IMR-90 (cell line): ENCODE measurements at regions not wholly inside any gene's neighbourhood (a gene's known extent, or its start where the extent isn't known, plus 50 kb on each side); places are given as distances from the start of the nearest gene placed in this dataset.

ENCODE experiments used
- ATAC-seq: fragments of 200-7000 bp; cut with Tn5 transposase; 2 replicates; pipeline ENCODE4 v1.9.1; 2020; ENCODE audit warnings: low read depth, mild to moderate bottlenecking, moderate library complexity
- BruUV-seq: library from RNA; stranded (reverse); fragments of 400-500 nt; replicated peaks from 2 replicates; lab custom pipeline; 2021; lab: Mats Ljungman, UMichigan
- CTCF ChIA-PET: fragments of 300-600 bp; formaldehyde crosslinking; extraction: SDS; loops from one replicate; lab custom pipeline; 2021; ENCODE audit warnings: antibody characterized with exemption; lab: Yijun Ruan, JAX
- POLR2A ChIA-PET: fragments of 300-600 bp; sonication (Branson Sonifier 250); formaldehyde crosslinking; loops from one replicate; lab custom pipeline; 2022; ENCODE audit warnings: antibody characterized with exemption; ENCODE audit not compliant: unreplicated experiment; lab: Charles Lee
- DNase-seq: peaks from one replicate; pipeline ENCODE4 v3.0.0; 2013
- H2AFZ ChIP-seq: replicated peaks from 2 replicates; pipeline ENCODE3; 2013; ENCODE audit warnings: low read length, mild to moderate bottlenecking; ENCODE audit not compliant: poor library complexity
- H2AK5ac ChIP-seq: 2 replicates; pipeline ENCODE4 v1.6.1; 2013; ENCODE audit warnings: low read depth, low read length, inconsistent platforms
- H2AK9ac ChIP-seq: replicated peaks from 2 replicates; pipeline ENCODE3; 2013; ENCODE audit warnings: mild to moderate bottlenecking, low read depth, low read length, moderate library complexity; ENCODE audit not compliant: poor library complexity
- H2BK120ac ChIP-seq: 2 replicates; pipeline ENCODE4 v1.6.1; 2013; ENCODE audit warnings: low read depth, low read length, inconsistent platforms
- H2BK15ac ChIP-seq: 3 replicates; pipeline ENCODE4 v1.6.1; 2013; ENCODE audit warnings: low read depth, low read length, inconsistent platforms
- H2BK20ac ChIP-seq: 2 replicates; pipeline ENCODE4 v1.6.1; 2013; ENCODE audit warnings: low read depth, mild to moderate bottlenecking, inconsistent platforms, low read length, moderate library complexity
- H2BK5ac ChIP-seq: 2 replicates; pipeline ENCODE4 v1.6.1; 2013; ENCODE audit warnings: mild to moderate bottlenecking, low read depth, low read length, inconsistent platforms; ENCODE audit not compliant: poor library complexity, severe bottlenecking
- H3K14ac ChIP-seq: replicated peaks from 2 replicates; pipeline ENCODE4 v1.6.1; 2013; ENCODE audit warnings: low read depth, low read length, inconsistent platforms
- H3K18ac ChIP-seq: 2 replicates; pipeline ENCODE4 v1.6.1; 2013; ENCODE audit warnings: low read depth, low read length, control low read depth
- H3K23ac ChIP-seq: 2 replicates; pipeline ENCODE4 v1.6.1; 2013; ENCODE audit warnings: low read depth, low read length, inconsistent platforms
- H3K27ac ChIP-seq: 2 replicates; pipeline ENCODE4 v1.5.1; 2013; ENCODE audit warnings: mild to moderate bottlenecking, control low read depth, low read length; ENCODE audit not compliant: insufficient read depth
- H3K27me3 ChIP-seq: 2 replicates; pipeline ENCODE4 v1.6.1; 2013; ENCODE audit warnings: low read length; ENCODE audit not compliant: control insufficient read depth, insufficient read depth
- H3K36me3 ChIP-seq: 2 replicates; pipeline ENCODE4 v1.6.1; 2013; ENCODE audit warnings: low read length, mixed read lengths; ENCODE audit not compliant: control insufficient read depth, insufficient read depth
- H3K4ac ChIP-seq: 2 replicates; pipeline ENCODE4 v1.6.1; 2013; ENCODE audit warnings: low read depth, low read length, inconsistent platforms
- H3K4me1 ChIP-seq: 2 replicates; pipeline ENCODE4 v1.6.1; 2013; ENCODE audit warnings: low read length, mixed read lengths; ENCODE audit not compliant: control insufficient read depth, insufficient read depth
- H3K4me2 ChIP-seq: 2 replicates; pipeline ENCODE4 v1.6.1; 2013; ENCODE audit warnings: low read depth, mild to moderate bottlenecking, control low read depth, low read length, moderate library complexity
- H3K4me3 ChIP-seq: 2 replicates; pipeline ENCODE4 v1.5.1; 2013; ENCODE audit warnings: low read depth, mild to moderate bottlenecking, control low read depth, low read length, moderate library complexity; ENCODE audit not compliant: insufficient read depth
- H3K56ac ChIP-seq: 2 replicates; pipeline ENCODE4 v1.6.1; 2013; ENCODE audit warnings: low read length, inconsistent platforms; ENCODE audit not compliant: insufficient read depth; ENCODE audit errors: extremely low read depth
- H3K79me1 ChIP-seq, 2 experiments: 2 replicates each; pipeline ENCODE4 v1.6.1; 2013; ENCODE audit warnings: low read length in 2 of 2, inconsistent platforms in 1 of 2, low read depth in 1 of 2
- H3K9ac ChIP-seq: 2 replicates; pipeline ENCODE4 v1.6.1; 2013; ENCODE audit warnings: low read depth, low read length, control low read depth
- H3K9me1 ChIP-seq: 2 replicates; pipeline ENCODE4 v1.6.1; 2013; ENCODE audit warnings: low read length, inconsistent platforms; ENCODE audit not compliant: insufficient read depth
- H3K9me3 ChIP-seq: 2 replicates; pipeline ENCODE4 v1.6.1; 2013; ENCODE audit warnings: low read length; ENCODE audit not compliant: control insufficient read depth, insufficient read depth
- H4K20me1 ChIP-seq: 2 replicates; pipeline ENCODE4 v1.6.1; 2013; ENCODE audit warnings: low read length, inconsistent platforms; ENCODE audit not compliant: insufficient read depth
- H4K5ac ChIP-seq: 2 replicates; pipeline ENCODE4 v1.6.1; 2013; ENCODE audit warnings: mild to moderate bottlenecking, low read depth, low read length, control low read depth
- H4K8ac ChIP-seq, 2 experiments: 2 replicates each; pipeline ENCODE4 v1.6.1; 2013; ENCODE audit warnings: low read depth in 2 of 2, low read length in 2 of 2, control low read depth in 1 of 2, inconsistent platforms in 1 of 2
- H4K91ac ChIP-seq: 2 replicates; pipeline ENCODE4 v1.6.1; 2013; ENCODE audit warnings: low read depth, low read length, inconsistent platforms; ENCODE audit not compliant: insufficient read depth
- CHD1 ChIP-seq: IDR thresholded peaks from 2 replicates; pipeline ENCODE4 v1.6.1; 2012; ENCODE audit warnings: low read depth, low read length, improper control_type of control experiment
- FOS ChIP-seq: fragments of 150-350 bp; IDR thresholded peaks from 2 replicates; pipeline ENCODE4 v1.6.1; 2016; ENCODE audit warnings: low read depth, low read length
- MAFK ChIP-seq: IDR thresholded peaks from 2 replicates; pipeline ENCODE4 v1.6.1; 2012; ENCODE audit warnings: low read depth, low read length, improper control_type of control experiment
- NFE2L2 ChIP-seq: fragments of 150-350 bp; IDR thresholded peaks from 2 replicates; pipeline ENCODE4 v1.6.1; 2016; ENCODE audit warnings: low read depth, mild to moderate bottlenecking, low read length
- RAD21 ChIP-seq: IDR thresholded peaks from 2 replicates; pipeline ENCODE4 v1.6.1; 2012; ENCODE audit warnings: low read length, improper control_type of control experiment
- RFX5 ChIP-seq: IDR thresholded peaks from 2 replicates; pipeline ENCODE4 v1.8.0; 2012; ENCODE audit warnings: low read depth, mild to moderate bottlenecking, low read length, moderate library complexity
- SMC3 ChIP-seq: fragments of 150-350 bp; IDR thresholded peaks from 2 replicates; pipeline ENCODE4 v1.6.1; 2016; ENCODE audit warnings: low read depth, mild to moderate bottlenecking, antibody characterized with exemption, low read length, moderate library complexity
- USF2 ChIP-seq: fragments of 150-350 bp; IDR thresholded peaks from 2 replicates; pipeline ENCODE4 v1.6.1; 2017; ENCODE audit warnings: mild to moderate bottlenecking, antibody characterized with exemption, low read length, low read depth
- WGBS, 2 experiments: methylation state at CpG; one replicate each; pipeline versions ENCODE4 v1.1.5 to v1.1.7; 2013; ENCODE audit warnings: missing lambda C conversion rate in 2 of 2; ENCODE audit not compliant: insufficient read length in 1 of 2; ENCODE audit errors: extremely low coverage in 2 of 2; 5-methylcytosine and 5-hydroxymethylcytosine counted together
- dilution Hi-C: fragments of 300-500 bp; cut with HindIII; formaldehyde crosslinking; loops from one replicate; pipeline ENCODE4 v1.14.3; 2018; ENCODE audit warnings: low sequenced_read_pairs; ENCODE audit not compliant: unreplicated experiment
- in situ Hi-C: fragments of 300-500 bp; cut with MboI; formaldehyde crosslinking; loops from 3 replicates; pipeline ENCODE4 v1.14.3; 2019; ENCODE audit warnings: low sequenced_read_pairs, inconsistent platforms, mixed read lengths
- intact Hi-C: fragments of 100-400 bp; cut with micrococcal nuclease; formaldehyde crosslinking; loops from 2 replicates; pipeline ENCODE4 v1.10.0; 2022

- Histone ChIP-seq H3K36me3 (no peaks in the 10 kb centered on the region), H2BK15ac (no peak overlapping the region), H3K23ac (no peak overlapping the region), H3K14ac (no peak overlapping the region), H3K4me1 (no peaks in the 10 kb centered on the region), H4K8ac (no peak overlapping the region), H4K91ac (no peak overlapping the region), H2BK120ac (no peak overlapping the region), H2AK9ac (no peak overlapping the region), H2AK5ac (no peak overlapping the region), H2BK20ac (no peak overlapping the region), H3K79me1 (no peaks in the 10 kb centered on the region), H3K18ac (no peak overlapping the region), H3K4ac (no peak overlapping the region), H3K56ac (no peak overlapping the region), H3K27ac (no peak overlapping the region), H3K9ac (no peak overlapping the region), H4K5ac (no peak overlapping the region), H3K9me3 (no peaks in the 10 kb centered on the region), H3K4me3 (no peak overlapping the region), H4K20me1 (no peaks in the 10 kb centered on the region), H3K9me1 (no peaks in the 10 kb centered on the region), H3K27me3 (no peaks in the 10 kb centered on the region; the same call in 1 of the 2 replicates), H3K4me2 (no peak overlapping the region), H2AFZ (no peak overlapping the region), H2BK5ac (no peak overlapping the region)
- ChIA-PET CTCF (no interaction called here), POLR2A (no interaction called here)
- ATAC-seq = no peak
- WGBS, 2 experiments = no CpG with 5 or more reads among the region's 3 CpGs
- intact Hi-C loops = no loop called here
- TF ChIP-seq MAFK (no peak), RAD21 (no peak), USF2 (no peak), RFX5 (no peak), SMC3 (no peak), CHD1 (no peak), NFE2L2 (no peak), FOS (no peak)
- dilution Hi-C loops = no loop called here
- no TSS peak for BruUV-seq
- in situ Hi-C loops = no loop called here
- no peak for DNase-seq
Observed at GRCh38 chr6:81366972-81367371, 385.5 kb downstream of the TENT5A start.
